Activated CD8-positive, alpha-beta T cell treated with anti-CD3 and anti-CD28 coated beads for 36 hours (primary cell): ENCODE measurements at regions not wholly inside any gene's neighbourhood (a gene's known extent, or its start where the extent isn't known, plus 50 kb on each side); places are given as distances from the start of the nearest gene placed in this dataset.

ENCODE experiments used
- ATAC-seq: fragments of 200-7000 bp; cut with Tn5 transposase; one replicate; pipeline ENCODE4 v1.10.0; 2021; ENCODE audit warnings: mild to moderate bottlenecking, moderate library complexity
- CTCF ChIA-PET: fragments of 350-600 bp; sonication (Branson Sonifier 250); formaldehyde crosslinking; loops from one replicate; lab custom pipeline; 2021; ENCODE audit warnings: antibody characterized with exemption; lab: Charles Lee
- POLR2A ChIA-PET: fragments of 350-600 bp; sonication (Branson Sonifier 250); formaldehyde crosslinking; loops from one replicate; lab custom pipeline; 2021; ENCODE audit warnings: antibody characterized with exemption; lab: Charles Lee
- DNase-seq: peaks from one replicate; pipeline ENCODE4 v3.0.0-alpha.2; 2020
- H3K27ac Mint-ChIP-seq: one replicate; pipeline ENCODE4 v1.8.0; 2021; ENCODE audit warnings: mild to moderate bottlenecking, mixed read lengths
- H3K27me3 Mint-ChIP-seq: one replicate; pipeline ENCODE4 v1.8.0; 2021; ENCODE audit warnings: mixed read lengths
- H3K36me3 Mint-ChIP-seq: one replicate; pipeline ENCODE4 v1.8.0; 2021; ENCODE audit warnings: low read depth, mixed read lengths
- H3K4me1 Mint-ChIP-seq: one replicate; pipeline ENCODE4 v1.8.0; 2021; ENCODE audit warnings: low read depth, mixed read lengths
- H3K4me3 Mint-ChIP-seq: one replicate; pipeline ENCODE4 v1.8.0; 2021; ENCODE audit warnings: mild to moderate bottlenecking, moderate library complexity, mixed read lengths
- H3K9me3 Mint-ChIP-seq: one replicate; pipeline ENCODE4 v1.8.0; 2021; ENCODE audit warnings: mixed read lengths
- intact Hi-C: fragments of 100-400 bp; cut with micrococcal nuclease; formaldehyde crosslinking; loops from one replicate; pipeline ENCODE4 v1.10.0; 2022
- TF ChIP-seq, protein P1 (sequence below): fragments of 200-600 bp; IDR thresholded peaks from one replicate; pipeline ENCODE4 v1.8.0; 2022; ENCODE audit warnings: antibody characterized with exemption, mild to moderate bottlenecking

DNA sequence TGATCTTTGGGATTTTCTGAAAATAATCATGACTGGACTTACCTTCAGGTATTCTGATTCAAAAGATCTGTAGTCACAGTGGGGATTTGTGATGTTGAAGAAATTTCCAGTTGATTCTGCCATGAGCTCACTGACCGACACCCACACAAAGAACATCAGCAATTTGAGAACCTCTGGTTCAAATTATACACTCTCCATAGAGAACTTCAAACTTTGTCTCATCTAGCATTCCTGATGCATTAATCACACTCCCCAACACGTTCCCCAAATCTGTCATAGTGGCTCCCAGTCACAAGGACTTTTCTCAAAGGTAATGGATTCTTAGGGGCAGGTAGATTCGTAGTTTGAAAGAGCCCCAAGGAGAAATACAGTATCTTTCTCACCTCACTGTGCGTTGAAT, 584.3 kb downstream of the FBXO15 start:
- TF ChIP-seq, protein P1, sequence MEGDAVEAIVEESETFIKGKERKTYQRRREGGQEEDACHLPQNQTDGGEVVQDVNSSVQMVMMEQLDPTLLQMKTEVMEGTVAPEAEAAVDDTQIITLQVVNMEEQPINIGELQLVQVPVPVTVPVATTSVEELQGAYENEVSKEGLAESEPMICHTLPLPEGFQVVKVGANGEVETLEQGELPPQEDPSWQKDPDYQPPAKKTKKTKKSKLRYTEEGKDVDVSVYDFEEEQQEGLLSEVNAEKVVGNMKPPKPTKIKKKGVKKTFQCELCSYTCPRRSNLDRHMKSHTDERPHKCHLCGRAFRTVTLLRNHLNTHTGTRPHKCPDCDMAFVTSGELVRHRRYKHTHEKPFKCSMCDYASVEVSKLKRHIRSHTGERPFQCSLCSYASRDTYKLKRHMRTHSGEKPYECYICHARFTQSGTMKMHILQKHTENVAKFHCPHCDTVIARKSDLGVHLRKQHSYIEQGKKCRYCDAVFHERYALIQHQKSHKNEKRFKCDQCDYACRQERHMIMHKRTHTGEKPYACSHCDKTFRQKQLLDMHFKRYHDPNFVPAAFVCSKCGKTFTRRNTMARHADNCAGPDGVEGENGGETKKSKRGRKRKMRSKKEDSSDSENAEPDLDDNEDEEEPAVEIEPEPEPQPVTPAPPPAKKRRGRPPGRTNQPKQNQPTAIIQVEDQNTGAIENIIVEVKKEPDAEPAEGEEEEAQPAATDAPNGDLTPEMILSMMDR = no peak

DNA sequence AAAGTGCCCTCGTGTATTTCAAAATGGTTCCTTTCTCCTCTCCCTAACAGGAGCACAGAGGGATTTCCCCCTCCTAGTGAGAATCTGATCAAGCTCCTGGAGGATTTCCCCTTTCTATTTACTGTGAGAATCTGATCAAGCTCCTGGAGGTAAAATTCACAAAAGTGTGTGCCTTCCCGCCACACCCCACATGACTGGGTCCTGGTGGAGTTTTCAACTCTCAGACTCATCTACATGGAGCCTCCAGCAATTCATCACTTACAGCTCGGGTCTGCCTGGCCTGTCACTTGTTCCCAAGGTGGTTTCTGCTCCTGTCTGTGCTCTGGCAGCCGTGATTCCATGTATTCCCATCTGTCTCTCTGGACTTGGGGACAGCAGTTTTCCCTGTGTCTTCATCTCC, 590.7 kb downstream of the FBXO15 start:
- no peak for DNase-seq
- TF ChIP-seq, protein P1 = no peak
- POLR2A ChIA-PET = no interaction called here
- H3K4me3 Mint-ChIP-seq = no peak overlapping the region
- no peak for ATAC-seq
- no peaks in the 10 kb centered on the region for H3K36me3 Mint-ChIP-seq
- intact Hi-C loops = no loop called here
- no peaks in the 10 kb centered on the region for H3K27me3 Mint-ChIP-seq
- H3K9me3 Mint-ChIP-seq = peaks cover 6% of the 10 kb centered on the region
- H3K4me1 Mint-ChIP-seq = no peaks in the 10 kb centered on the region
- CTCF ChIA-PET = no interaction called here
- no peak overlapping the region for H3K27ac Mint-ChIP-seq

More for the DNA sequence above, 584.3 kb downstream of the FBXO15 start:
- no peak overlapping the region for H3K27ac Mint-ChIP-seq
- H3K27me3 Mint-ChIP-seq = no peaks in the 10 kb centered on the region
- DNase-seq (no peak), ATAC-seq (no peak)
- intact Hi-C loops = no loop called here
- no peaks in the 10 kb centered on the region for H3K4me1 Mint-ChIP-seq
- no peaks in the 10 kb centered on the region for H3K36me3 Mint-ChIP-seq
- no peak overlapping the region for H3K4me3 Mint-ChIP-seq
- no peaks in the 10 kb centered on the region for H3K9me3 Mint-ChIP-seq
- ChIA-PET CTCF (no interaction called here), POLR2A (no interaction called here)

DNA sequence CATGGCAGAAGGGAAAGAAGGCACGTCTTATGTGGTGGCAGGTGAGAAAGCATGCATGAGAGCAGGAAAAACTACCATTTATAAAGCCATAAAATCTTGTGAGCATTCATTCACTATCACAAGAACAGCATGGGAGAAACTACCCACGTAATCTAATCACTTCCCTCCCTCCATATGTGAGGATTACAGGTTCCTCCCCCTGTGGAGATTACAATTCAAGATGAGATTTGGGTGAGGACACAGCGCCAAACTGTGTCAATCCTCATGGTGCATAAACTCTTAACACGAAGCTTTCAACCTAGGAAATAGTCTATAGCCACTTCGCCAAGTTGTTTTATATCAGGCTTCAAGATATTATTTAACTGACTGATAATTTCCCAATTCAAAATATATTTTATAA, 595.5 kb downstream of the FBXO15 start:
- DNase-seq (no peak), ATAC-seq (no peak)
- TF ChIP-seq, protein P1 = no peak
- intact Hi-C loops = no loop called here
- Mint-ChIP-seq H3K27ac (no peak overlapping the region), H3K36me3 (no peaks in the 10 kb centered on the region), H3K4me1 (no peaks in the 10 kb centered on the region), H3K4me3 (no peak overlapping the region), H3K9me3 (peaks cover 5% of the 10 kb centered on the region), H3K27me3 (no peaks in the 10 kb centered on the region)
- ChIA-PET POLR2A (no interaction called here), CTCF (no interaction called here)

DNA sequence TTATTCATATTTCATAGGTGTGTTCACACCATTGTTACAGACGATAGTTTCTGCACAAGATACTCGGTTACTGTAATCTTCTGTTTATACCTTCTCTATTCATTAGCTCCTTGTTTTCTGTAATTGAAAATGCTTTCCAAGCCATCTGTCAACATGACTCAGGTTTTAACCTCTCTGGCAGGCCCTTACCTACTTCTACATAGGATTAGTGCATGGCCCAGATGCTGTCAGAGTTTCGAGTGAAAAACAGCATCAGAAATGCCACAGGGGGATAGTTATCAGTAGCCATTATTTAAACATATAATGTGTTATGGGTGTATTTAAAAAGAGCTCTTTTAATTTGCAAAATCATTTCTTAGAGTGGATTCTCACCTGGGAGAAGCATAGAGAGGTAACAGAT, 596.4 kb downstream of the FBXO15 start:
- no peaks in the 10 kb centered on the region for H3K36me3 Mint-ChIP-seq
- ChIA-PET CTCF (no interaction called here), POLR2A (no interaction called here)
- peaks cover 5% of the 10 kb centered on the region for H3K9me3 Mint-ChIP-seq
- no peak overlapping the region for H3K4me3 Mint-ChIP-seq
- intact Hi-C loops = no loop called here
- TF ChIP-seq, protein P1 = no peak
- ATAC-seq = no peak
- no peak for DNase-seq
- H3K4me1 Mint-ChIP-seq = no peaks in the 10 kb centered on the region
- H3K27ac Mint-ChIP-seq = no peak overlapping the region
- no peaks in the 10 kb centered on the region for H3K27me3 Mint-ChIP-seq

DNA sequence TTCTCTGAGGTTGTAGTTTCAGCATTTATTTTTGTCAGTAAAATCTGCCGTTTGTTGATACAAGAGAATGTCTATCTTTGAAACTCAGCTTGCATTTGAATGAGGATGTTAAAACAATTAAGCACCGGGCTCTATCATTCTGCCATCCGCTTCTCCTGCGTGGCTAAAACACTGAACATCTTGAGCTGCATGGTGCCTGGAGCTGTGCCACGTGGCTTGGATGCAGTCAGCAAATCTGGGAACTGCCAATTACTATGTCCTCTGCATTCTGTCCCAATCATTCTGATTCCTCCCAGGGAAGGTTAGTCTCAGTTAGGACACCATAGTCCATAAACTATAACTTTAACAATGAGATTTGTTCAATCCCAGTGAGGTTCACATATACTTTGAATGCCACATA, 598.4 kb downstream of the FBXO15 start:
- DNase-seq (no peak), ATAC-seq (no peak)
- no peaks in the 10 kb centered on the region for H3K4me1 Mint-ChIP-seq
- ChIA-PET CTCF (no interaction called here), POLR2A (no interaction called here)
- H3K27ac Mint-ChIP-seq = no peak overlapping the region
- H3K27me3 Mint-ChIP-seq = no peaks in the 10 kb centered on the region
- no peaks in the 10 kb centered on the region for H3K36me3 Mint-ChIP-seq
- intact Hi-C loops = no loop called here
- H3K9me3 Mint-ChIP-seq = no peaks in the 10 kb centered on the region
- TF ChIP-seq, protein P1 = no peak
- H3K4me3 Mint-ChIP-seq = no peak overlapping the region
